GM19328 (cell line): ENCODE measurements at regions not wholly inside any gene's neighbourhood (a gene's known extent, or its start where the extent isn't known, plus 50 kb on each side); places are given as distances from the start of the nearest gene placed in this dataset.
"Not testable (repeated sequence)": the region's sequence is repeated elsewhere in the genome, so short reads cannot be mapped to it uniquely, and the experiment has no call there.

Source experiments
- ATAC-seq: cut with Tn5 transposase; IDR thresholded peaks from one replicate; pipeline ENCODE4 v1.9.1; 2021; ENCODE audit warnings: mild to moderate bottlenecking, moderate library complexity; ENCODE audit not compliant: unreplicated experiment

- ATAC-seq, result no peak
These were observed 121.2 kb upstream of the FOXP2 start for GRCh38 chr7:114293289-114294012.

DNA sequence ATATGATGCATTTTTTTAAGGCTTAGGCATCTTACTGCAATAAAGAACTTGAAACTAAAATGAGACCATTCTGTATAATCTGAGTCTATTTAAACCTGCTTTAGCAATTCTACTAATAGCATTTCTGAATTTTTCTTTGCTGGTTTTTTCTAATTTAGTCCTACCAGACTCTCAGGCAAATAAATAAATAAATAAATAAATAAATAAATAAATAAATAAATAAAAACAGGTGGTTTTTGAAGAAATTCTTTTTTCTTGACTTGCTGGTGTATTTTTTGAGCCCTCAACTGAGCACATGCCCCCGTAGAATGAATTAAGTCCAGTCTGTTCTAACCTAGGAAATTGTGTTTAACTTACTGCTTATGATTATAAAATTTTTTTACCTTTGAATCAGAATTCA lies 134.7 kb upstream of the FOXP2 start:
- ATAC-seq, result no peak

DNA sequence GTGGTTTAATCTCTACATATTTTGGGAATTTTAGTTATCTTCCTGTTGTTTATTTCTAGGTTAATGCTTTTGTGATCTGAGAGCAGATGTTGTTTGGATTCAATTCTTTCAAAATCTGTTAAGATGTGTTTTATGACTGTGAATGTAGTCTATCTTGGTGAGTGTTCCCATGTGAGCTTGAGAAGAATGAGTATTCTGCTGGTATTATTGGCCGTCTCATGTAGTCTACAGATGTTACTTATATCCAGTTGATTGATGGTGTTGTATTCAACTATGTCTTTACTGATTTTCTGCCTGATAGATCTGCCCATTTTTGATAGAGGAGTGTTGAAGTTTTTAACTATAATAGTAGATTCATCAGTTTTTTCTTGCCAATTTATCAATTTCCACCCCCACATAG lies 141.4 kb upstream of the FOXP2 start:
- ATAC-seq, result no peak

GRCh38 chr7:114269714-114270113 lies 144.9 kb upstream of the FOXP2 start:
- no peak for ATAC-seq

DNA sequence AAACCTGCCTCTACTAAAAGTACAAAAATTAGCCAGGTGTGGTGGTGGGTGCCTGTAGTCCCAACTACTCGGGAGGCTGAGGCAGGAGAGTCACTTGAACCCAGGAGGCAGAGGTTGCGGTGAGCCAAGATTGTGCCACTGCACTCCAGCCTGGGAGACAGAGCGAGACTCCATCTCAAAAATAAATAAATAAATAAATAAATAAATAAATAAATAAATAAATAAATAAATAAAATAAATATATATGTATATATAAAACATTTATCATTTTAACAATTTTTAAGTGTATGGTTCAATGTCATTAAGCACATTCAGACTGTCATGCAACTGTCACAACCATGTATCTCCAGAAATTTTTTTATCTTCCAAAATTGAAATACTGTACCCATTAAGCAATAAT lies 147.1 kb upstream of the FOXP2 start:
- ATAC-seq, result not testable (repeated sequence)

- ATAC-seq, result no peak
These were observed 150.6 kb upstream of the FOXP2 start for GRCh38 chr7:114264023-114264422.

DNA sequence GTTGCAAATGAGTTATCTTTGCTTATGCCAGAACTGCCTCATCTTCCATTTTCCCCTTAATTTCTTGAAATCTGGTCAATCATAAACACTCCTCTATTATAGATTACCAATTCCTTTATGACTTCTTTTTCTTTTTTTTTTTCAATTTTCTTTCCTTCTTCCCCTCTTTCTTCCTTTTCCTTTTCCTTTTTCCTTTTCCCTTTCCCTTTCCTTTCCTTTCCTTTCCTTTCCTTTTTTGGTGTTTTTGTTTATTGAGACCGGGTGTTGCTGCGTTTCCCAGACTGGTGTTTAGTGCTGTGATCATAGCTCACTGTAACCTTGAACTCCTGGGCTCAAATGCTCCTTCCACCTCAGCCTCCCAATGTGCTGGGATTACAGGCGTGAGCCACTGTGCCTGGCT lies 151.4 kb upstream of the FOXP2 start:
- ATAC-seq, result no peak

DNA sequence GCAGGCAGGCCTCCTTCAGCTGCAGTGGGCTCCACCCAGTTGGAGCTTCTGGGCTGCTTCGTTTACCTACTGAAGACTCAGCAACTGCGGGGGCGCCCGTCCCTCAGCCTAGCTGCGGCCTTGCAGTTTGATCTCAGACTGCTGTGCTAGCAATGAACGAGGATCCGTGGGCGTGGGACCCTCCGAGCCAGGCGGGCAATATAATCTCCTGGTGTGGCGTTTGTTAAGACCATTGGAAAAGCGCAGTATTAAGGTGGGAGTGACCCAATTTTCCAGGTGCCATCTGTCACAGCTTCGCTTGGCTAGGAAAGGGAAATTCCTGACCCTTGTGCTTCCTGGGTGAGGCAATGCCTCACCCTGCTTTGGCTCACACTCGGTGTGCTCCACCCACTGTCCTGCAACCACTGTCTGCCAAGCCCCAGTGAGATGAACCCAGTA lies 159.2 kb upstream of the FOXP2 start:
- no peak for ATAC-seq

GRCh38 chr7:114243646-114244045 lies 171.0 kb upstream of the FOXP2 start:
- no peak for ATAC-seq

GRCh38 chr7:114242992-114243507 lies 171.6 kb upstream of the FOXP2 start:
- no peak for ATAC-seq

DNA sequence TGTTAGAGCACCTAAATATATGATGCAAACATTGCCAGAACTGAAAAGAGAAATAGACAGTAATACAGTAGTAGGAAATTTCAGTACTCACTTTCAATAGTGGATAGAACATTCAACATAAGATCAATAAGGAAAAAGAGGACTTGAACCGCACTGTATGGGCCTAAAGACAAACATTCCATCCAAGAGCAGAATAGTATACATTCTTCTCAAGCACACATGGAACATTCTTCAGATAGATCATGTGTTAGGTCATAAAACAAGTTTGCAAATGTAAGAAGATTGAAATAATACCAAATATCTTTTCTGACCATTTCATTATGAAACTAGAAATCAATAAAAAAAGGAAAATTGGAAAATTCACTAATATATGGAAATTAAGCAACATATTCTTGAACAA lies 185.4 kb upstream of the FOXP2 start:
- no peak for ATAC-seq

- ATAC-seq, result no peak
These were observed 188.8 kb upstream of the FOXP2 start for GRCh38 chr7:114225784-114226183.

- no peak for ATAC-seq
These were observed 196.3 kb upstream of the FOXP2 start for GRCh38 chr7:114218283-114218682.

GRCh38 chr7:114217026-114217806 lies 197.4 kb upstream of the FOXP2 start:
- ATAC-seq, result no peak

DNA sequence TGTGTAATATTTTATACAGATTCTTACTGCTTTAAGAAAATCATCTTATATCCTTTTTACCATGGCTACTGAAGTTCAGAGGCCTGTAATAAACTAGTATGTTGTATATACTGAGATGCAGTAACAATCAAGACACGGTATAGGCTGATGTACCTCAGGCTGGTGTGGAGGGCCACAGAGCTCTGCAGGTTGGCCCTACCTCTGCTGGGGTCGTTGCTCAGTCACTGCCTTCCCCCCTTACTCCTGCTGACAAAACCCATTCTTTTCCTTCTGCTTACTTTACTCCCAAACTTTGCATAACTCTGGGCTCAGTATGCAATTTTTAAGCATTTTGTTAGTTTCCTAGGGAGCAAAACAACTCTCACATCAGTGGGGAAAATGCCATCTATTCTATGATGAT lies 200.1 kb upstream of the FOXP2 start:
- no peak for ATAC-seq

DNA sequence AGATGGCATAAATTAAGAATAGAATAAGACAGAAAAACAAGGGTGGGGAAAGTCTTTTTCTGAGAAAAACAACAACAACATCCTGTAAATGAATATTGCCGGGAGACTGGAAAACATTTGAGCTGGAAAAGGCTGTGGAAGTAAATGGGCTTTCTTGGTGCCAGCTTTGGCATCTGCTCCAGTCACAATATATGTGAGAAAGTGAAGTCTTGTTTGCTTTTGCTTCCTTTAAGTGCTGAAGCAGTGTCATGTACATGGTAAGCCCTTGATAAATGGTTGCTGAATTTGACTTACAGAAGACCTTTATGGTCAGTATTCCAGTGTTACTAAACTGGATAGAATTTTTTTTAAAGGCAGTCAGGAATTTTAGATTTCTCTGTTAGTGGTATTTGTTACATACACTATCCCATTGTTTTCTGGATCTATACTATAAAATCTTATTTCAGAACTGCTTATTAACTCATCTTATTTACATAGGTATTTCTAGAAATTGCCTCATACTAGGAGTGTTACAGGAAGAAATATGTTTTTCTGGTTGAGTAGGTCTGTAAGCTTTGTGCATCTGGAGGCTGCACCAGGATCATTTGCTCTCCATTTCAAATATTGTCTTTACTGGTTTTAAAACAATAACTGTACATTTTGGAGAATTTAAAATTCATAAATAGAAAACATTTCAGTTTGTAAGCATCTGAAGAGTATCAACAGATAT lies 201.7 kb upstream of the FOXP2 start:
- ATAC-seq, result no peak

DNA sequence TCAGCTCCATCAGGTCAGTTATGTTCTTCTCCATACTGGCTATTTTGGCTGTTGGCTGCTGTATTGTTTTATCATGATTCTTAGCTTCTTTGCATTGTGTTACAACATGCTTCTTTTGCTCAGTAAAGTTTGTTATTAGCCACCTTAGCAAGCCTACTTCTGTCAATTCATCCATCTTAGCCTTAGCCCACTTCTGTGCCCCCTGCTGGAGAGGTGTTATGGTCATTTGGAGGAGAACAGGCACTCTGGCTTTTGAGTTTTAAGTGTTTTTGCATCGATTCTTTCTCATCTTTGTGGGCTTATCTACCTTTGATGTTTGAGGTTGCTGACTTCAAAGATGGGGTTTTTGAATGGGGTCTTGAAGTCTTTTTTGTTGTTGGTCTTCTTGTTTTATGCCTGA lies 204.6 kb upstream of the FOXP2 start:
- ATAC-seq, result no peak

GRCh38 chr7:114206688-114207087 lies 207.9 kb upstream of the FOXP2 start:
- no peak for ATAC-seq

- no peak for ATAC-seq
These were observed 218.1 kb upstream of the FOXP2 start for GRCh38 chr7:114196517-114196916.

- no peak for ATAC-seq
These were observed 224.2 kb upstream of the FOXP2 start for GRCh38 chr7:114190387-114190786.

DNA sequence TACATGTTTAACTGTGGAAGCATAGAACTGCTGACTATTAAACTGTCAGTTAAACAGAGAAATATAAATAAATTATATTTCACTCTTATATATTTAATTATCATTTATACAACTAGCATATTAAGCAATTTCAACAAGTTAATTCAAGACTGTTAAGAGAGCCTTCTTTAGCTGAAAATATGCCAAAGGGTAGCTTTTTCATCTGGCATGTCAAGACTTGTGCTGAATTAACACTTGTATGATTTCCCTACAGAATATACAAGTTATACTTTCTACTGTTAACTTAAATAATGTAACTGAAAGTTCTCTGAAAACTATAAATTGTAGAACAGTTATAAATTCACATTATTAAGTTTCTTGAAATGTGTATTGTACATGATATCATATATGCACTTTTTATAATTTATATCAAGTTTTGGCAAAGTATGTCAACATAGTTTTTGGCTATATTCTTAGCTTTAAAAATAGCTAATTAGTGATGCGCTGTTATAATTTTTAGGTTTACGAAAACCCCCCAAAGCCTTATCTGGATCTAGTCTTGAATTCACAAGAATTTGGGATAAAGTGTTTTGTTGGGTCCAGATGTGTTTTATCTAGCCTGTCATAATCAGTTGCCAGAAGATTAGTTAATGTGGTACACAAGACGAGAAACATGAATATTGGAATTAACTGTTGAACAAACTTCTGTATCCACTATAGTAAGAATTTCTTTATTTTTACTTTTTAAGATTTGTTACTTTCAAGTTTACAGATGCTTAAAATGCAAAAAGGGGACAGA lies 231.1 kb upstream of the FOXP2 start:
- ATAC-seq, result no peak
